NCI-H2081 (cell line): ENCODE measurements at regions not wholly inside any gene's neighbourhood (a gene's known extent, or its start where the extent isn't known, plus 50 kb on each side); places are given as distances from the start of the nearest gene placed in this dataset.

Experiments
- DNase-seq, 2 experiments: peaks; one replicate each; lab custom pipeline; 2025; lab: John Stamatoyannopoulos, UW

GRCh38 chr13:55245005-55245644 is 1895.6 kb upstream of the PRR20A start:
- peak; percentile 27 to 36 for DNase-seq

GRCh38 chr13:55255236-55255635 is 1885.5 kb upstream of the PRR20A start:
- no peak for DNase-seq

GRCh38 chr13:55263045-55263444 is 1877.7 kb upstream of the PRR20A start:
- no peak for DNase-seq

DNA sequence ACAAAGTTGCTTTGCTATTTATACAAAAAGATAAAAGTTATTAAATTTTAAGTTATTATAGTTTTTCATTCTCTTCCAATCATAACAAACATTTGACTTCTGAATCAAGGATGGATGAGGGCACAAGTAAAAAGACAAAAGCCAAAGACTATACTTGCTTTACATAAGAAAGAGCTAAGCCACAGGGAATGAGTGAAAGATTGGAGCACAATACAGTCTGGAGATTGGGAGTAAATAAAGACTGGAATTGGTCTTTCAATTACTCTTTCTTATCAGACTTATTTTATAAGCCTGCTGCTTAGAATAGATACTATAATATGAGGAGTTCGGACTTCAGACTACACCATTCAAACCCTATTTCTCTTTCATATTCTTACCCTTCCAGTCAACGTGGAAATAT is 1874.1 kb upstream of the PRR20A start:
- DNase-seq, result no peak

- no peak for DNase-seq
These were observed 1842.5 kb upstream of the PRR20A start for GRCh38 chr13:55298201-55298600.

GRCh38 chr13:55302568-55302967 is 1838.2 kb upstream of the PRR20A start:
- no peak for DNase-seq

- no peak for DNase-seq
These were observed 1832.8 kb upstream of the PRR20A start for GRCh38 chr13:55307909-55308308.

DNA sequence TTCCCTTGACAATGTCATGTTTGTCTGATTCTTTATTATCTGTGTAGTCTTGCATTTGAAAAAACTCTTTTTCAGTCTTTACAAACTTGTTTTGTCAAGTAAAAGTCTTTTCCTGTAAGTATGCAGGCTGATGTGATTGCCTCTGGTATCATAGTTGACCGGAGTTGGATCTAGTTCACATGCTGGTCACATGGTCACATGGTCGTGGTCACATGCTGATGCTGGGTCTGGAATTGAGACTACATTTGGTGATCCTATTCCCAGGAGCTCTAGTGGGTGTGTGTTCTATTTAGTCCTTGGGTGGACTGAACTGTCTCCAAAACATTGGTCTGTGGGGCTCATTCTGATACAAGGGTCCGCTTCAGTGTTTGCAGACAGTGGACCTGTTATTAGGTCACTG is 1798.8 kb upstream of the PRR20A start:
- DNase-seq, result no peak

- no peak for DNase-seq
These were observed 1795.5 kb upstream of the PRR20A start for GRCh38 chr13:55345224-55345623.

GRCh38 chr13:55347528-55347927 is 1793.2 kb upstream of the PRR20A start:
- DNase-seq, result no peak

DNA sequence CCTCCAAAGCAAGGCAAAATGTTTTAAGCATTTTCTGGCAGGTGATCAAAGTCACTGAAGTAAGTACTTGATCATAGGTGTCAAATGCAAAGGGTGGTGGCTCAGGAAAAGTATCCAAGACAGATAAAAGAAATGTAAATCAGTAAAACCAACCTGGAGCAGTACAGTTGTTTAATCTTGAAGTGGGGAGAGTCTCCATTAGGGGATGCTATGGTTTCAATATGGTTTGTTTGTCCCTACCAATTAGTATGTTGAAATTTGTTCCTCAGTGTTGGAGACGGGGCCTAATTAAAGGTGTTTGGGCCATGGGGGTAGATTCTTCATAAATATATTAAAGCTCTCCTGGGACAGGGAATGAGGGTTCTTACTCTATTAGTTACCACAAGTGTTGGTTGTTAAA is 1781.7 kb upstream of the PRR20A start:
- DNase-seq, result no peak

DNA sequence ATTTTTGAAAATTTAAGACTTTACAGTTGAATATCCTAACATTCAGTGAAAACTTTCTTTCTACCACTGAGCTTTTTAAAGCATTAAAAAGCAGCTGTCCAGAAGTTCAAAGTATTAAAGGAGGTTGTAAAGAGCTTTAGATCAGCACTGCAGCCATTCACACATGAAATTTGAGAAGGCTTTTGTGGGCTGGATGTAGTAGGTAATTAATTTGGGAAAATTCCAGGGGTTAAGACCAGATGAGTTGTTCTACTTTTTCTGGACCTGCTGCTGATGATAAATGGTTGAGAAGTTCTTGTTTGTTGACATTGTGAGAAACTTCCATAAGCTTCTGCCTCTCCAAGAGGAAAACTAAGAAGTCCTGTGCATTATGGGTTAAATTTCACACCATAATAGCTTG is 1779.6 kb upstream of the PRR20A start:
- no peak for DNase-seq

GRCh38 chr13:55366676-55367075 is 1774.0 kb upstream of the PRR20A start:
- no peak for DNase-seq

- DNase-seq, result no peak
These were observed 1746.2 kb upstream of the PRR20A start for GRCh38 chr13:55394470-55394869.

DNA sequence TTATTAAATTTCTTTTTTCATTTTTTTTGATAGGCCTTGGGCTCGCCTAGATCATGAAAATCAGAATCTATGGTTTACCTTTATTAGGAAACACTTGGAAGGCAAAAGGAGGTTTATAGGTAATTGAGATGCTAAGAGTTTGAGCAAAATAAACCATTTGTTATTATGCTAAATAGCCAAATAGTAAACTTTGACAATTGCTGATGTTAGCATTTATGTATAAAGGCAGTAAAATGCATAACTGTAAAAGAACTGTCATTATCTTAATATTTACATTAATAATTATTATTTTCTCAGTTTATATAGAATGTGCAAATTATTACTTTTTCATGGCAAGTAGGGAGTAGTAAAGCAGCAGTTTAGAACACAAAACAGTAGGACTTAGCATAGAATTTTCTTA is 1737.8 kb upstream of the PRR20A start:
- no peak for DNase-seq

- no peak for DNase-seq
These were observed 1736.7 kb upstream of the PRR20A start for GRCh38 chr13:55403887-55404487.

DNA sequence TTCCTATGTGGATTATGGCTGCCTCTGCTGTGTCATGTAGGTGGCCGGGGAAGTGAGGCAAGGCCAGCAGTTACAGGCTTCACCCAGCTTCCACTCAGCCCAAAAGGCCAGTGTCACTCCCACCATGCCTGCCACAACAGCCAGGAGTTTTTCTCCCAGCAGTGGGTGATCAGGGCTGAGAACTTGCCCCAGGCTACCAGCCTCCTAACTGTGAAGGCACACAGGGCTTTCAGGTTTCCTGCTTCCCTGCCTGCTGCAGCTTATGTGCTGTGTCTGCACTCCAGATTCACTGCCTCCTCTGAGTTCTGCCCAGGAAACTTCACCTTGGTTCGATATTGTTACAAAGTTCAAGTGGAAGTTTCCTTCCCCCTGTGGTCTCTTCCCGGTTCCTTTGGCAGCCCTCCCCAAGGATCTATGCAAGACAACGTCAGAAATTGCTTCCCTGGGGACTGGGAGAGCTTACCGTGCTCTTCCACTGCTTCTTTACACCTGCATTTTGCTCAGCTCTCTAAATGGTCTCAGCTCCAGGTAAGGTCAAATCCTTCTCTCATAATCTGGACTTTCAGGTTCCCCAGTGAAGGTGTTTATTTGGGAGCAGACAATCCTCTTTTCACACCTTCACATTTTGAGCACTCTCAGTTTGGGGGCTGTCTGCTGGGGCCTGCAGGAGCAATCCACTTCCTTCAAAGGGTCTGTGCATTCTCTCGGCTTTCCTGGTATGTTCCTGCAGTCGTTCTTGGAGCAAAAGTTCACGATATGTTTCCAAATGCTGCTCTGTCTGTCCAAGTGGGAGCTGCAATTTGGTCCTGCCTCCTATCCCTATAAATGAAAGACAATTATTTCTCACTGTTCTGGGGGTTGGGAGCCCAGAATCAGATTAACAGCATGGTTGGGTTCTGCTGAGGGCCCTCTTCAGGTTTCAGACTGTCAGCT is 1730.1 kb upstream of the PRR20A start:
- no peak for DNase-seq

GRCh38 chr13:55418095-55418494 is 1722.6 kb upstream of the PRR20A start:
- no peak for DNase-seq

DNA sequence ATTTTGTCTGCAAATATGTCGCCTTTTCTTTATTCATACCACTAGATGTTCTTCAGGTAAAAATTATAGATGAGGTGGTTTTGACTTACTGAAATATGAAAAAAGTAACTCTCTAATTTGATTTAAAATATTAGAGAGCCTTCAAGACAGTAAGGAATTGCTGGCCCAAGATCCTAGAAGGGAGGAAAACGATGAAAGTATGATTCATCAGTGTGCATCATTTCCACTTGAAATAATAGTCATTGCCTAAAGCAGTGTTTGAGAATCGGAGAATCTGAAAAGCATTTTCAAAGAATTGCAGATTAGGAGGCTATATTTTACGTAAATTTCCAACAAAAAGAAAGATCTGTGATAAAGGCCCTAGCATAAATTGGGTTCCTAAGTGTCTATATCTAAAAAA is 1707.9 kb upstream of the PRR20A start:
- DNase-seq, result no peak

DNA sequence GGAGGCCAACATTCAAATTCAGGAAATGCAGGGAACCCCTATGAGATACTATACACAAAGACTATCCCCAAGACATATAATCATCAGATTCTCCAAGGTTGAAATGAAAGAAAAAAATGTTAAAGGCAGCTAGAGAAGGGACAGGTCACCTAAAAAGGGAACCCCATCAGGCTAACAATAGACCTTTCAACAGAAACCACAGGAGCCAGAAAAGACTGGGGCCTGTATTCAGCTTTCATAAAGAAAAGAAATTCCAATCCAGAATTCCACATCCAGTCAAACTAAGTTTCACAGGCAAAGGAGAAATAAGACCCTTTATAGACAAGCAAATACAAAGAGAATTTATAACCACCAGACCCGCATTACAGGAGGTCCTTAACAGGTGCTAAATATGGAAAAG is 1703.6 kb upstream of the PRR20A start:
- no peak for DNase-seq

GRCh38 chr13:55439450-55439849 is 1701.3 kb upstream of the PRR20A start:
- no peak for DNase-seq

- DNase-seq, result no peak
These were observed 1700.1 kb upstream of the PRR20A start for GRCh38 chr13:55440465-55441085.

- no peak for DNase-seq
These were observed 1676.5 kb upstream of the PRR20A start for GRCh38 chr13:55464222-55464621.
